Gastrocnemius medialis (tissue), 4 donors: ENCODE measurements at regions not wholly inside any gene's neighbourhood (a gene's known extent, or its start where the extent isn't known, plus 50 kb on each side); places are given as distances from the start of the nearest gene placed in this dataset.

Experiments used
- POLR2A ChIP-seq, 2 donors: fragments of 450-650 bp; IDR thresholded peaks; one replicate each; pipeline ENCODE4 v1.6.1; 2017; ENCODE audit warnings: antibody characterized with exemption in 2 of 2, mild to moderate bottlenecking in 2 of 2, moderate library complexity in 2 of 2
- TF ChIP-seq, protein P1 (sequence below), 5 experiments: fragments of 450-650 bp in 3 of 5; fragments of 200-600 bp in 2 of 5; sonication (generic) in 2 of 5; IDR thresholded peaks in 4 of 5; conservative IDR thresholded peaks in 1 of 5; 1 replicate in 4 of 5; 2 replicates in 1 of 5; pipeline ENCODE4 v1.5.1; 2016 to 2019; ENCODE audit warnings: antibody characterized with exemption in 5 of 5, mild to moderate bottlenecking in 3 of 5, moderate library complexity in 3 of 5

DNA sequence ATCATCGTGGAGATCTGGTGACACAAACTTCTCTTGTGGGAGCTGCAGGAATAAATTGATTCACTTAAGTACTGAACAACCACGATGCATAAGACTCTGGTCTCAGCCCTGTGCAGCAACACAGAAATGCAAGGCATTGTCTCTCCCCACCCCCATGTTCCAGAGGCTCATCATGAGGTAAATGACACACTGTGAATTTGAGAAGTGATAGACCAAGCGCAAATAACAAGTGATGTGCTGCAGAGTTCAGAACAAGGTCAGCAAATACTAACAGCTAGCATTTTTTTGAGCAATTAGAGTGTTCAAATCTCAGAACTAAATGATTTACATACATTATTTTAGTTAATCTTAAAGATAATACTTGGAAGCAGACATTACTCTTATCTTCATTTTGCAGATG is 223.7 kb downstream of the SEC16B start:
- TF ChIP-seq, protein P1, sequence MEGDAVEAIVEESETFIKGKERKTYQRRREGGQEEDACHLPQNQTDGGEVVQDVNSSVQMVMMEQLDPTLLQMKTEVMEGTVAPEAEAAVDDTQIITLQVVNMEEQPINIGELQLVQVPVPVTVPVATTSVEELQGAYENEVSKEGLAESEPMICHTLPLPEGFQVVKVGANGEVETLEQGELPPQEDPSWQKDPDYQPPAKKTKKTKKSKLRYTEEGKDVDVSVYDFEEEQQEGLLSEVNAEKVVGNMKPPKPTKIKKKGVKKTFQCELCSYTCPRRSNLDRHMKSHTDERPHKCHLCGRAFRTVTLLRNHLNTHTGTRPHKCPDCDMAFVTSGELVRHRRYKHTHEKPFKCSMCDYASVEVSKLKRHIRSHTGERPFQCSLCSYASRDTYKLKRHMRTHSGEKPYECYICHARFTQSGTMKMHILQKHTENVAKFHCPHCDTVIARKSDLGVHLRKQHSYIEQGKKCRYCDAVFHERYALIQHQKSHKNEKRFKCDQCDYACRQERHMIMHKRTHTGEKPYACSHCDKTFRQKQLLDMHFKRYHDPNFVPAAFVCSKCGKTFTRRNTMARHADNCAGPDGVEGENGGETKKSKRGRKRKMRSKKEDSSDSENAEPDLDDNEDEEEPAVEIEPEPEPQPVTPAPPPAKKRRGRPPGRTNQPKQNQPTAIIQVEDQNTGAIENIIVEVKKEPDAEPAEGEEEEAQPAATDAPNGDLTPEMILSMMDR (IDR thresholded peaks at IDR 0.05 in 4 of 5, conservative IDR thresholded peaks at IDR 0.05 in 1 of 5): no peak
- no peak for TF ChIP-seq POLR2A (IDR thresholded peaks at IDR 0.05)
